Renal cortical epithelial cell (primary cell): ENCODE measurements at regions not wholly inside any gene's neighbourhood (a gene's known extent, or its start where the extent isn't known, plus 50 kb on each side); places are given as distances from the start of the nearest gene placed in this dataset.
A peak's percentile ranks its signal among the peaks of the same experiment; 100 is the strongest.
"Not testable (repeated sequence)": the region's sequence is repeated elsewhere in the genome, so short reads cannot be mapped to it uniquely, and the experiment has no call there.

ENCODE experiments used
- DNase-seq: peaks from one replicate; pipeline ENCODE4 v3.0.0-alpha.2; 2011; ENCODE audit warnings: low read depth

GRCh38 chr5:114054594-114054993 lies 307.3 kb upstream of the KCNN2 start:
- no peak for DNase-seq

DNA sequence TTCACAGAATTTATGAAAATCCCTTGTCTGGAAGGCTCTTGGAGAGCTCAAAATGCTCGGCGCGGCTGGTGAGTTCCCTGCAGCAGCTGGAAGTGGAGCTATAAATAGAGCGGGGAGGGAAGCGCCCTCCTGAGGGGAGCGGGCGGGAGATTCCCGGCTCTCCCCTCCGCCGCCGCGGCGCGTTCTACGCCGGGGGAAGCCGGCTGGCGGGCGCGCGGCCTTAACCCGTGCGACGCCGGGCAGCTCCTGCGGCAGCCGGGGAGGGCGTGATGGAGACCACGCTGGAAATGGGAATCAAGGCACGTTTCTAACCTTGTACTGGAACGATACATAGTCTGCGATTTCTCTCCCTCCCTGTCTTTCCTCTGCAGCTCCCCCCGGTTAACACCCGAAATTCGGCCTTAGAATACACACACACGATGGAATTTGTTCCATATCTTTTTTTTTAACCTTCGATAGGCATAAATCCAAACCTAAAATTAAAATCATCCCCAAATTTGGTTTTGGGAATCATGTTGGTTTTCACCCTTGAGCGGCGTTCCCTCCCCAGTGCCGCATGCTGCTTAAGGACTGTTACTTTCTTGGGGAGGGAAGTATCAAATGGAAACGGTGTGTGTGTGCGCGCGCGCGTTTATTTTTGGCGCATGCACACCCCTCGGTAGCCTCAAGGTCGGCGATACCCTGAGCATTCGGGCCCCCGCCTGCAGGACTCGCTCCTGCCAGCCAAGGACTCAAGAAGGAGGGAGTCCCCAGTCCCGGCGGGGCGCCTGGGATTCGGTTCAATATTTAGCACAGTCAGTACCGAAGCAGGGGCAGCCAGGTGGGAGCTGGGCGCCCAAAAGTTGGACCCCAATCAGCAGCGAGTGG lies 306.3 kb upstream of the KCNN2 start:
- no peak for DNase-seq

- DNase-seq, result no peak
Observed at GRCh38 chr5:114056185-114056538, 305.7 kb upstream of the KCNN2 start.

GRCh38 chr5:114060866-114061265 lies 301.0 kb upstream of the KCNN2 start:
- DNase-seq, result no peak

- no peak for DNase-seq
Observed at GRCh38 chr5:114062932-114063867, 298.7 kb upstream of the KCNN2 start.

DNA sequence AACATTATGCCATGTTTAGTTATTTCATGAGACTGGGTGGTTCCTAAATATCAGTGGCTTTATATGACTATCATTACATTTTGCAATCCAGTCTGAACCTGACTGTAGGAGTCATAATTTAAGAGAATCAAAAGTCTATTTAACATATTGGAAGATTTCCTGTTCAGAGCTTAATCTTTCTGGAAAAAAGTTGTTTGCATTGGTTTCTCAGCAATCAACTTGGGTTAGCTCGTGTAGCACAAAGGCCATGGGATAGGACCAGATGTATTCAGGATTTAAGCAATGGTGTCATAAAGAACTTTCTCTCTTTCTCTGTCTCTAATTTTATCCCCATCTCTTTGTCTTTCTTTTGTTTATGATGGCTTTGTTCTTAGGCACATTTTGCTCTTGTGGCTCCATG lies 296.0 kb upstream of the KCNN2 start:
- DNase-seq, result no peak

DNA sequence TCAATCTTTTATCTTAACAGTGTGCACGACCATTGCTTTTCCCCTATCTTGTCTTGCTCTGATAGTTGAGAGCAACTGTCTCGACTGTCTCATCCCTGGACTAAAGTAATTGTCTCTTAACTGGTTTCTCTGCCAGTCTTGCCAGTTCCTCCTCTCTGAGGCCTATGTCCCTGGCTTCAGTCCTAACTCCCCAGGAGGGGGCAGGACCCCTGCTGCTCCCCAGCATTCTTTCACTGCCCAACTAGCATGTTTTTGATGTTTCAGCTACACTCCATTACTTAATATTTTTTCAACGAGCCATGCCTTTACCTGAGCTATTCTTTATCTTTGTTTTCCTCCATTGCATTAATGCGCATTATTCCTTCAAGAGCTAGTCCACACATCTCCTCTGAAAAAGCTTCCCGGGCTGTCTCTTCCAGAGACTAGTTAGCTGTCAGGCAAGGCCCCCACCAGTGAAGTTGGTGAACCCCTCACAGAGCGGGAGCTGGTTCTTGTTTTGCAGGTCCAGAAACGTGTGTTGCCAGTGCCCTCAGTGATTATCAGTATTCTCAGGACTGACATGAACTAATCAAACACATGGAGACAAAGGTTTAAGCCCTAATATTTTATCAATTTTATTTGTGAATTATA lies 291.7 kb upstream of the KCNN2 start:
- no peak for DNase-seq

- no peak for DNase-seq
Observed at GRCh38 chr5:114089259-114089658, 272.6 kb upstream of the KCNN2 start.

DNA sequence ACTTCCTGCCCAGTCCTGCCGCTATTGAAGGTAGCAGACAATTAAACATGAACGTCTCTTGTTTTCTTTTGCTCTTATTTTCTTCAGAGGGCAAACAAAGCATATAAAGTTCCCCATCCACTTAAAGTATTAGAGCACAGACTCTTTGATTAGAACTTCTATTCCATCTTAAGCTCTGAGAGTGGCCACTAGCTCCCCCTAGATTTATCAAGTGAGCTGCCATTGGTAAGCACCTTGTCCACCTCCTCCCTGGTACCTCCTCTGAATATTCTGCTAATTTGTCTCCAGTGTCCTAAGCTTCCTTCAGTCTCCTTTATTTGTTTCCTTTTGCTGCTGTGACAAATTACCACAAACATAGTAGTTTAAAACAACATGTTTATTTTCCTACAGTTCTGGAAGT lies 264.3 kb upstream of the KCNN2 start:
- DNase-seq, result no peak

DNA sequence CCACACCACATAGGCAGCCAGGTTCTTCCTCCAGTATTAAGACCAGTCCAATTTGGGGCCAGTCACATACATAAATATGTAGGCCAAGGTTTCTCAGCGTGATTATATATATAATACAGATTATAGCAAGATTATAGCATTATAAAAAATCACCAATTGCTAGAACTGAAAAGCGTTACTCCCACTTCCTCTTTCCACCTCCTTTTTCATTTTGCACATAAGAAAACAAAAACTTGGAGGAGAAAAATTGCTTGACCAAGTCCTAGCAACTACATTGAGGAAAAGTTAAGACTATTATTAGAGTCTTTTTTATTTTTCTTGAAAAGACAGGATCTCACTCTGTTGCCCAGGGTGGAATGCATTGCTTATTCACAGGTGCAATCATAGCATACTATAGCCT lies 262.7 kb upstream of the KCNN2 start:
- no peak for DNase-seq

- peak; percentile 30 for DNase-seq
Observed at GRCh38 chr5:114101153-114101552, 260.7 kb upstream of the KCNN2 start.

DNA sequence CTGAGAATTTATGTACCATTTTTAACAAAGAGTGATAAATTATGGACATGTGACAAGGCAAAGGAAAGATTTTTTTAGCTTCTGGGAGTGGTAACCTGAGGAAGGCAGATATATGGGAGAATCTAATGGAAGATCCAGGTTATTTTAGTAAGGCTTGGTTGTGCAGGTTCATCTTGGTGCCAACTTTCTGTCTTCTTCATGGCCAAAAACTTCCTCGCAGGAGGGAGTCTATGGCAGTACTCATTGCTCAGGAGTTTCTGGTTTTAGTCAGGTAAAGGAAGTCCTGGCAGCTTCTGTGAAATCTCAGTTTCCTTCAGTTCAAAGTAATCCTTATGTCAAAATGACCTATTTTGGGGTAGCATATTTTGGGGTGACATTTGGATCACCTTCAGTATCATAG lies 248.3 kb upstream of the KCNN2 start:
- DNase-seq, result no peak

- DNase-seq, result no peak
Observed at GRCh38 chr5:114116981-114117380, 244.9 kb upstream of the KCNN2 start.

DNA sequence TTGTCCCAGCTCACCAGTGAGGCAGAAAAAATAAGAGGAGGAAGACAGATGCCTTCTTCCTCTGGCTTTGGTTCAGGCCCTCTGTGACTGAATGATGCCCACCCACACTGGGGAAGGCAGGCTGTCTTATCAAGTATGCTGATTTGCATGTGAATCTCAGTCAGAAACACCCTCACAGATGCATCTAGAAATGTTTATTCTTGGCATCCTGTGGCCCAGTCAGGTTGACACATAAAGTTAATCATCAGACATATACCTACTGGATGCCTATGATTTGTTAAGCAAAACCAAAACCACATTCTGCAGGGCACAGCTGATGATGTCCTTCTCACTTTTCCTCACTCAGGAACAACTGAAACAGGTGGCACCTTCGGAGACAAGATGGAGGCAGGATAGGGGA lies 243.4 kb upstream of the KCNN2 start:
- DNase-seq, result no peak

DNA sequence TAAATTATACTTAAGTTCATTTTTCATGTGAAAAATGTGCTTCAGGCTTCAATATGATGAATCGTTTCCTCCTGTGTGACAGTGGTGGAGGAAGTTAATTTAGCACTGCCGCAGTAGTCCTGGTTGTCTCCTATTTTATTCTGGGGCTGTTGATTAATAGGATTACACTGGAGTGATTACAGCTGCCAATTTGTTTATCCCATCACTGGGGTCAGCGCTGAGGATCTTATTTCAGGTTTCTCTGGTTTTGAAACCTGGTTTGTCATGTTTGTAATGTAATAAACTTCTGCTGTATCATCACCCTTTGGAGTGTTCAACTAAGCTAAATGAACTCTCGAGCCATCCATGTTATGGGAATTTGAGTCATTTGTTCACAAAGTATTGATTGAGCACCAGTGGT lies 241.7 kb upstream of the KCNN2 start:
- DNase-seq, result no peak

DNA sequence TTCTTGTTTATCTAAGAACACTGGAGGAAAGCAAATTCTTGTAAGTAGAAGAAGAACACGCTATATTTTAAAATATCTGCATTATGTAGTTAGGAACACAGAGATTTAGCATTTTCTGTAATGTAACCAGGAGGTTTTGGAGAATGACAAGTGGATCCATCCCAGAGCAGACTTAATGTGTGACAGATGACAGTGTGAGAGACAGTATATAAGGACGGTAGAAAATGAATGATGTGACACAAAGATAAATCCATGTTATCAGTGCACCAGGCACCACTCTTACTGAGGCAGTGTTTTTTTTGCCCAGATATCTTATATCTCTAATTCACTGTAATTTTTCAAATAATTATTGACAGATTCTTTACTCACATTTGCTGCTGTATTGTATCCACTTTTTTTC lies 239.0 kb upstream of the KCNN2 start:
- DNase-seq, result no peak

DNA sequence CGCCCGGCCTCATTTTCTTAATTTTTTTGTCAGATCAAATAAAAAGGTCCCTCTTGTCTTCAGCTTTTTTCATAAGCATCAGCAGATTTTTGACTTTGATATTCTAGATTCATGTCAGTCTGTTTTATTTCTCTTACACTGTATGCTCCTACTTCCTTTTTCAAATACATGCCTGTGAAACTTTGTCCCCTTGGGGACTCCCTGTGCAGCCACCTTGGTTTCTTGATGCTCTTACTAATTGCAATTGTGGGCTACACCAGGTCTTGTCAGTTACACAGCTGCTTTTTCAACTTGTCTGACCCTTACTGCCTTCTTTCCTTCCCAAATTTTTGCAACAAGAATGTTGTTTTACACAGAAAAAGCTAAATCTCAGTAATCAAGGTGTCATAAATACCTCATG lies 238.2 kb upstream of the KCNN2 start:
- DNase-seq, result no peak

DNA sequence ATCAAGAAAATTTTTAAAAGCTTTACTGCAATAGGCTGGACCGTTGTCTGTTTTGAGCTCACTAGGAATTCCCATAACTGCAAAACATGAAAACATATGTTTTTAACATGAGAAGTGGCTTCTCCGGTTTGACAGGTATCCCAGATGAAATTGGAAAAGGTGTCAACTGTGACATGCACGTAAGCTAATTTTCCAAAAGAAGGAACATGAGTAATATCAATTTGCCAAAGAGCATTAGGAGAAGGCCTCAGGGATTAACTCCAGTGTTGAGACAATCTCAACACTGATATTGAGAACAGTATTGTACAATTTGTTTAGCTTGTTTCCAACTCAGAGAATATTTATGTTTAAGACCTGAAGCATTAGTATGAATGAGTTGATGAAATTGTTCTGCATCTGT lies 215.5 kb upstream of the KCNN2 start:
- no peak for DNase-seq

DNA sequence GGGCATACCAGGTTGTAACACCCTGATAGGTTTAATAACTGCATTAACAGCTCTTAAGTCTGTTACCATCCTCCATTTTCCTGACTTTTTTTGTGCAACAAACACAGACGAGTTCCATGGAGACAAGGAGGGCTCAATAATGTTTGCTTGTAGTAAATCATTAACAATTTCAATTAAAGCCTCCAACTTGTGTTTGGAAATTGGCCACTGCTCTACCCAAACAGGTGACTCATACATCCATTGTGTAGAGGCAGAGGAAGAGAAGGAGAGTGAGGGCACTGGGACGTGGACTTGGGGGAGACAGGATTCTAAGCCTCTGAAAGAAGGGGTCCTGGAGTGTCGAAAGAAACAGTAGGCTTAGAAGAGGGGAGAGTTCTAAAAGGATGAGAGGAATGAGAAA lies 213.6 kb upstream of the KCNN2 start:
- DNase-seq, result peak; percentile 51

GRCh38 chr5:114148728-114149127 lies 213.1 kb upstream of the KCNN2 start:
- not testable (repeated sequence) for DNase-seq

GRCh38 chr5:114152656-114153360 lies 209.1 kb upstream of the KCNN2 start:
- no peak for DNase-seq

- no peak for DNase-seq
Observed at GRCh38 chr5:114153392-114153791, 208.5 kb upstream of the KCNN2 start.
